ENCODE measurements at regions not wholly inside any gene's neighbourhood (a gene's known extent, or its start where the extent isn't known, plus 50 kb on each side); places are given as distances from the start of the nearest gene placed in this dataset.
"Not testable (repeated sequence)": the region's sequence is repeated elsewhere in the genome, so short reads cannot be mapped to it uniquely, and the experiment has no call there.

GRCh38 chr10:2891073-2891769 lies 176.1 kb upstream of the PFKP start:
- no peak for DNase-seq (ENCODE audit: low spot score)

DNA sequence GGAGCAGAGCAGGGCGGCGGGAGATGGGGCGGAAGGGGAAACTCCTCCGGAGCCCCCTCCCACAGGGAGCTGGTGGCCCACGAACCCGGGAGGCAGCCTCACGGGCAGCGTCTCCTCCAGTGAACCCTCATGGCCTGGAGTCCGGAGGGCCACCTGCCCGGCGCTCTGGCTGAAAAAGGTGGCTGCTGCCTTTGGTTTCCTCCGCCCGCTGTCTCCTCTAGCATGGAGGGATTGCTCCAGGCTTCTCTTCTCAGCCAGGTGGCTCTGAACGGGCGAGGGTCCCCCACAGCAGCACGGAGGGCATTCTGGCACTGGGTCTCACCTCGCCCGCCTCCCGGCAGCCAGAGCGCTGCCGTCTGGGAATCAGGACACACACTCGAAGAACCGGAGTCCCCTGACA lies 177.3 kb upstream of the PFKP start:
- DNase-seq (ENCODE audit: low spot score), result no peak

- DNase-seq (ENCODE audit: low spot score), result no peak
These were observed 178.8 kb upstream of the PFKP start for GRCh38 chr10:2888403-2889004.

GRCh38 chr10:2887391-2888070 lies 179.8 kb upstream of the PFKP start:
- DNase-seq (ENCODE audit: low spot score), result no peak

DNA sequence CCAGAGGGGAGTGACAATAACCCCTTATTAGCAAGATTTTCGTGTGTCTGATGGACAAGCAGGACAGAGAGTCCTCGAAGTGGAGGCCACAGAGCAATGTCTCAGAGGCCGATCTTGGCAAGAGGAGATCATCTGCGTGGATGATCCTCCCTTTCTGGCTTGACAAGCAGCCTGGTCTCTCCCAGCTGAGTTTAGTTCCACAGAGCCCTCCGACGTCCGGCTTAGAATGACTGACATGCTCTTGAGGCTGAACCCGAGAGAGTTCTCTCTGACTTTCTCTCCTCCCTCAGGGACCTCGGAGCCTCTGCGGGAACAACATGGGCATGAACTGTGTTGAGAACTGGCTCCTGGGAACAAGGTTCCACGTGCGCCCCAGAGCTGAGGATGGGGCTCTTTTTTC lies 180.7 kb upstream of the PFKP start:
- DNase-seq (ENCODE audit: low spot score), result no peak

DNA sequence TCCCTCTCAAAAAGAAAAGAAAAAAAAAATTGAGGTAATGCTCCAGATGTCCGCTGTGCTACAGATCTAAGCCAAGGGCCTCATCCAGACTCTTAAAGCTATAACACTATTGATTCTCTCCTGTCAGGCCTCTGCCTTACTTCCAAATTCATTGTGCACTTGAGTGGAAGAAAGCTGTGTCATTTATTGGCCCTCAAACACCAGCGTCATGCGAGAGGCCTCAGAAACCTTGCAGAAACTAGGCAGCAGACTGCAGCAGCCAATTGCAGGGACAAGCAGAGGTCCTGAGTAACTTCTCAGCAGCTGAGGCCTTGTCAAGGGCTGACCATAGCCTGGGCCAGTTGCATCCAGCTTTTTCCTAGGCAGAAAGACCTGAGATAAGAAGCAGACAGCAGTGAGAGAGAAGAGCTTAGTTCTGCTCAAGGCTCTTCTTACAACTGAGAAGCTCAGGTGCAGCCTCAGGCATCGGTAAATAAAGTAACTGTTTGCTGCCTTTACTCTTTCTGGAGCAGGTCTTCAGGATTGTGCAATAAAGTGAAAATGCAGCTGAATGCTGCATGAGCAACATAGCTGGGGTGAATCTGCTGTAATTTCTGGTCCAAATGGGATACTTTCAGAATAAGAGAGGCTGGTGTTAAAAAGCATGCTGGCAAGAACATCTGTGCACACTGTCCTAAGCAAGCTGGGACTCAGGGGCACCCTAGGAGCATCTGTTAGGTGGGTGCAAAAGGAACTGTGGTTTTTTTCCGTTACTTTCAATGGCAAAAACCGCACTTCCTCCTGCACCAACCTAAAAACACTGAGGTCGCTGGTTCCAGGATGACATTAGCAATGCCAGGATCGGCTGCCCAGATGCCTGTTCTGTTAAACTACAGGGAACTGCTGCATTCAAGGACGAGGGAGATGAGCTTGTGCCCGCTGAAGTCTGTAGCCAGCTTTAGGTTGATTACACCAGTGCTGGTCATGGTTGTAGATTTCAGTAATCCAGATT lies 181.8 kb upstream of the PFKP start:
- DNase-seq (ENCODE audit: low spot score), result no peak

DNA sequence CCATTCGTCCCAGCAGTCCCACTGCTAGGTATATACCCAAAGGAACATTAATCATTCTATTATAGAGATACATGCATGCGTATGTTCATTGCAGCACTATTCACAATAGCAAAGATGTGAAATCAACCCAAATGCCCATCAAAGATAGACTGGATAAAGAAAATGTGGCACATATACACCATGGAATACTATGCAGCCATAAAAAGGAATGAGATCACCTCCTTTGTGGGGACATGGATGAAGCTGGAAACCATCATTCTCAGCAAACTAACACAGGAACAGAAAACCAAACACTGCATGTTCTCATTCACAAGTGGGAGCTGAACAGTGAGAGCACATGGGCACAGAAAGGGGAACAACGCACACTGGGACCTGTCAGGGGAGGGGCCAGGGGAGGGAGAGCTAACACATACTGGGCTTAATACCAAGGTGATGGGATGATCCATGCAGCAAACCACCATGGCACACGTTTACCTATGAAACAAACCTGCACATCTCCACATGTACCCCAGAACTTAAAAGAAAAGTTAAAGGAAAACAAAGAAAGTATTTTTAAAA lies 183.3 kb upstream of the PFKP start:
- DNase-seq (ENCODE audit: low spot score), result not testable (repeated sequence)

DNA sequence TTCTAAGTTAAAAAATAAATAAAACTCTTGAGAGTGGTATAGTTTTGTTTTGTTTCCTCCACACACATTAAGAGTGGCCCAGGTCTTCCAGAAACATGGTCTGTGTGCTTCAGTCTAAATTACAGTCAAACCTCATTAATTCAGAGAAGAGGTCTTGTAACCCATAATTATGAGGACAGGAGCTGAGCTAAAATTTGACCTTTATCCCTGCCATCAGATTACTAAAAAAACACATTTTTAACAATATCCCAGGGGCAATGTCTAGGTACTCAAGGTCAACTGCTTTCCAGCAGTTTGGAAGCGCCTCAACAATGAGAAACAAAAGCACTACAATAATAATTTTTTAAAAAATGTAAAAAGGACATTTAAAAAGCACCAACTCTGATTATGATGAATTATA lies 184.1 kb upstream of the PFKP start:
- DNase-seq (ENCODE audit: low spot score), result no peak

GRCh38 chr10:2882628-2883027 lies 184.7 kb upstream of the PFKP start:
- DNase-seq (ENCODE audit: low spot score), result peak; percentile 4

- DNase-seq (ENCODE audit: low spot score), result no peak
These were observed 185.4 kb upstream of the PFKP start for GRCh38 chr10:2881720-2882620.

- DNase-seq (ENCODE audit: low spot score), result not testable (repeated sequence)
These were observed 187.3 kb upstream of the PFKP start for GRCh38 chr10:2880050-2880449.

DNA sequence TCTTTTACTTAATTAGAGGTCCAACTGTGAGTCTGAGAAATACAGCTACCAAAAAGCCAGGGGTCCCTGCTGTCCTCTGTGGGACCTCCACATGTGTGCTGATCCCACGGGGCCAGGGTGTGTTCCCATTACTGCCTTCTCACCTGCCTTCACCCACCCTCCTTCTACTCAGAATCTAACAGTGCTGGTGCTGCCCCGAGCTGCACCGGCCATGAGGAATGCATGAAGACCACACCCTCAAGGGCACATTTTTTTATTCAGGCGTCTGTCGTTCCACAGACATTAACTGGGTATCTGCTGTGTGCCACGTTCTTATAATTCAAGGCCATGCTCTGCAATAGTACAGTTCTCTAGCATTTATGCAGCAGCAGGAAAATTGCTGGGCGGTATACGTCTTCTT lies 188.5 kb upstream of the PFKP start:
- no peak for DNase-seq (ENCODE audit: low spot score)

DNA sequence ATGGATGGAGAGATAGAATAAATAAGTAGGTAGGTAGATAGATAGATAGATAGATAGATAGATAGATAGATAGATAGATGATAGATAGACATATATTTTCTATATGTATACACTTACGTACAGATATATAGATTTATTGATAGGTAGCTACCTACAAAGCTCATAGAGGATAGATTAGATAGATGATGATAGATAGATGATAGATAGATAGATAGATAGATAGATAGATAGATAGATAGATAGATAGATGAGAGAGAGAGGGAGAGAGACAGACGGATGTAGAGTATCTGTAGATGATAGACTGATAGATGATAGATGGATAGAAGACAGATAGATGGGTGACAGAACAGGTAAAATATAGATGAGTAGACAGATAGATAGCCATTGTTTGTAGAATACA lies 191.3 kb upstream of the PFKP start:
- DNase-seq (ENCODE audit: low spot score), result no peak

GRCh38 chr10:2874963-2875362 lies 192.4 kb upstream of the PFKP start:
- DNase-seq (ENCODE audit: low spot score), result no peak

GRCh38 chr10:2873769-2874168 lies 193.6 kb upstream of the PFKP start:
- DNase-seq (ENCODE audit: low spot score), result no peak

GRCh38 chr10:2871673-2872219 lies 195.6 kb upstream of the PFKP start:
- DNase-seq (ENCODE audit: low spot score), result no peak

DNA sequence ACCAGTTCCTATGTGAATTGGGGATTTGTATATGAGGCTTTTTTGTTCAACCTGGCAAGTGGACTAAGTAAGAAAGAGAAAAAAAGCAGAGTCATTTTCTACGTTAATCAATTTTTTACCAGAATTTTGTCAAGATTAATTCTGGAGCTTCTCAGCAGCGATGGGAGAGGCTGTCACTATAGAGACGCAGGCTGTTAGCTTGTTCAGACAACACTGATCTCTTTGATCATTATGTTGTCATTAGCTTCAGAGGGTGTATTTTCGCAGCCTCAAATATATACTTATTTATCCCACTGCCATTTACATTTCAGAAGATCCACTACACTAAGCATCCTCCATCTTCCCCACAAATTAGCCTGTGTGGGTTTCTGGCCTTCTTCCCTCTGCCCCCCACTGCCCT lies 196.7 kb upstream of the PFKP start:
- DNase-seq (ENCODE audit: low spot score), result no peak

DNA sequence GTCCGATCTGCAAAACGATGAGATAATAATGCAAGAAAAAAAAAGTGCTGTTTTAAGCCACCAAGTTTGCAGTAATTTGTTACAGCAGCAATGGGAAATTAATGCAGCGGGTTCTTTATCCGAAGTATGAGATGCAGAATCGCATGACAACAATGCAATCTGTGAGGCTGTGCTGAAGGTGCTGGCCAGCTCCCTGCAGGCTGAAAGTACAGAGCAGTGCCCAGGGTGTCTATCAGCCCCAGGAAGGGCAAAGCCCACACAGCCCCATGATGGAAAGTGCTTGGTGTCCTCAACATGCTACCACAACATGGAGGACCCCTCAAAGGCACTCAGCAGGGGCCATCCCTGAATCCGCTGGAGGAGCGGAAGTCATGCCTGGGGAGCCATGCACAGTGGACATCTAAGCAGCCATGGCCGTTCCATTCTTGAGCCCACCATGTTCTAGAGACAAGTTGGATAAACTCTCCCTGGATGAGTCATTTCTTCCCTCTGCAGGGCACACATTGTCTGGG lies 199.5 kb upstream of the PFKP start:
- no peak for DNase-seq (ENCODE audit: low spot score)

GRCh38 chr10:2866569-2866968 lies 200.8 kb upstream of the PFKP start:
- DNase-seq (ENCODE audit: low spot score), result no peak

DNA sequence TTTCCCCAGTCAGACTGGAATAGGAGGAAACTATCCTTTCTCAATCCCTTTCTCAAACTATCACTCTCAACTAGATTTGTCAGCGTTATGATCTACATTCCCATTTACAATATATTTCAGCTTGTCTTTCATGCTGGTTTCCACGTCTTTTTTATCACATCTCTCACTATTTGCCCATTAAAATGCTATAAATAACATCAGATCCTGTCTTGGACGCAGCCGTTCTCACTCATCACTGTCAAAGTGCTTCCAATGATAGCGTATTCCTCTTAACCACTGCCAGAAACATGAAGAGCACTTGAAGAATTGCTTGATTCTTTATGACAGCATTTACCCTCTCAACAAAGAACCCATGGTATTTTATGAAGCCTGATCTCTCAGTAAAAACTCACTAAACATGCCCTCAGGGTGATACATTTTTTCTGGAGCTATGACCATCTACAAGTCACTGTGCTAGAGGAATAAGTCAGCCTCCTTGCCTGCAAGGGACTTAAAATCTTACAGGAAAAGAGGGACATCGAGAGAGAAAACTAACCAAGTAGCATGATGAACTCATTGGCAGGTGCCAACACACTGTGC lies 205.6 kb upstream of the PFKP start:
- DNase-seq (ENCODE audit: low spot score), result no peak

All from A172 (cell line).